SU-DHL-6 (cell line): ENCODE measurements at regions not wholly inside any gene's neighbourhood (a gene's known extent, or its start where the extent isn't known, plus 50 kb on each side); places are given as distances from the start of the nearest gene placed in this dataset.

ENCODE experiments used
- H2AFZ ChIP-seq: fragments of 200-600 bp; sonication (generic); 2 replicates; pipeline ENCODE4 v1.6.1; 2014; ENCODE audit warnings: low read depth, mild to moderate bottlenecking, moderate library complexity, mixed read lengths, antibody characterized with exemption, low read length; ENCODE audit not compliant: severe bottlenecking
- H3F3A ChIP-seq: fragments of 200-600 bp; shearing (Covaris generic); 2 replicates; pipeline ENCODE4 v1.6.0; 2016; ENCODE audit warnings: antibody characterized with exemption, mild to moderate bottlenecking; ENCODE audit not compliant: insufficient read depth
- H3K27ac ChIP-seq: fragments of 200-600 bp; sonication (generic); 2 replicates; pipeline ENCODE4 v1.5.1; 2016; ENCODE audit warnings: low read depth, mild to moderate bottlenecking, low read length, moderate library complexity, mixed read lengths
- H3K27me3 ChIP-seq: fragments of 200-600 bp; sonication (generic), shearing (Covaris generic); 2 replicates; pipeline ENCODE4 v1.6.0; 2014; ENCODE audit warnings: mild to moderate bottlenecking, low read length
- H3K36me3 ChIP-seq: fragments of 200-600 bp; sonication (generic); 2 replicates; pipeline ENCODE4 v1.6.1; 2014; ENCODE audit warnings: mild to moderate bottlenecking, low read length, mixed read lengths
- H3K4me2 ChIP-seq: fragments of 300-600, 200-600 bp; shearing (Covaris generic), sonication (generic); 2 replicates; pipeline ENCODE4 v1.6.0; 2014; ENCODE audit warnings: low read length, low read depth, mild to moderate bottlenecking; ENCODE audit not compliant: poor library complexity, severe bottlenecking
- H3K4me3 ChIP-seq: fragments of 200-600 bp; sonication (generic); 2 replicates; pipeline ENCODE4 v1.5.1; 2014; ENCODE audit warnings: antibody characterized with exemption, low read length, mild to moderate bottlenecking, mixed read lengths; ENCODE audit not compliant: insufficient read depth, poor library complexity, severe bottlenecking
- H3K79me2 ChIP-seq: fragments of 200-600 bp; sonication (generic); 2 replicates; pipeline ENCODE4 v1.6.1; 2014; ENCODE audit warnings: mild to moderate bottlenecking, low read length, moderate library complexity; ENCODE audit not compliant: insufficient read depth
- H3K9ac ChIP-seq: fragments of 200-600 bp; sonication (generic); 2 replicates; pipeline ENCODE4 v1.7.0; 2014; ENCODE audit warnings: mild to moderate bottlenecking, low read length
- H3K9me2 ChIP-seq: fragments of 200-600 bp; sonication (generic); replicated peaks from 2 replicates; pipeline ENCODE4 v1.6.1; 2014; ENCODE audit warnings: low read length; ENCODE audit not compliant: insufficient read depth
- H3K9me3 ChIP-seq: fragments of 200-600 bp; sonication (generic); 2 replicates; pipeline ENCODE4 v1.6.1; 2014; ENCODE audit warnings: low read length, mixed read lengths; ENCODE audit not compliant: insufficient read depth
- H4K20me1 ChIP-seq: fragments of 200-600 bp; sonication (generic); 2 replicates; pipeline ENCODE4 v1.6.1; 2014; ENCODE audit warnings: low read depth, mild to moderate bottlenecking, antibody characterized with exemption, low read length, moderate library complexity, mixed read lengths
- EZH2phosphoT487 ChIP-seq: fragments of 200-600 bp; sonication (generic), shearing (Covaris generic); conservative IDR thresholded peaks from 2 replicates; pipeline ENCODE4 v1.6.1; 2018; ENCODE audit warnings: mild to moderate bottlenecking, antibody characterized with exemption, low read length, moderate library complexity, mixed read lengths
- TF ChIP-seq, protein P1 (sequence below): fragments of 200-600 bp; sonication (generic); IDR thresholded peaks from one replicate; pipeline ENCODE4 v1.5.1; 2017; ENCODE audit warnings: antibody characterized with exemption, mild to moderate bottlenecking, low read length, moderate library complexity; ENCODE audit not compliant: insufficient read depth, poor library complexity, severe bottlenecking

DNA sequence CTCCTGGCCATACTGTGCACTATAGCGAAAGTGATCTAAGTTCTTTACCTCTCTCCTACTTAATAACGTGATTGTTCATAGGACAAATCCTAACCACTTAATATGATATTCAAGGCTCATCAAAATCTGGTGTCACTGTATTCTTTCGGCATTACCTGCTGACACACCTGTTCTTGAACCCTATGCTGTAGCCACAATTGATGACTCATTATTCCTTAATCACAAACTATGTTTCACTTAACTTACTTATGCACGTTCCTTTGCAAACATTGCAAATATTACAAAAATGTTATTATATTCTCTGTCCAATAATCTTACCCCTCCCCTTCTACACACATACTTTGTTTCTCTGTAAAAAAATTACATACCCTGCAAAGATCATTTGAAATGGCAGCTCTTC lies 158.1 kb upstream of the ADRA1B start:
- TF ChIP-seq, protein P1, sequence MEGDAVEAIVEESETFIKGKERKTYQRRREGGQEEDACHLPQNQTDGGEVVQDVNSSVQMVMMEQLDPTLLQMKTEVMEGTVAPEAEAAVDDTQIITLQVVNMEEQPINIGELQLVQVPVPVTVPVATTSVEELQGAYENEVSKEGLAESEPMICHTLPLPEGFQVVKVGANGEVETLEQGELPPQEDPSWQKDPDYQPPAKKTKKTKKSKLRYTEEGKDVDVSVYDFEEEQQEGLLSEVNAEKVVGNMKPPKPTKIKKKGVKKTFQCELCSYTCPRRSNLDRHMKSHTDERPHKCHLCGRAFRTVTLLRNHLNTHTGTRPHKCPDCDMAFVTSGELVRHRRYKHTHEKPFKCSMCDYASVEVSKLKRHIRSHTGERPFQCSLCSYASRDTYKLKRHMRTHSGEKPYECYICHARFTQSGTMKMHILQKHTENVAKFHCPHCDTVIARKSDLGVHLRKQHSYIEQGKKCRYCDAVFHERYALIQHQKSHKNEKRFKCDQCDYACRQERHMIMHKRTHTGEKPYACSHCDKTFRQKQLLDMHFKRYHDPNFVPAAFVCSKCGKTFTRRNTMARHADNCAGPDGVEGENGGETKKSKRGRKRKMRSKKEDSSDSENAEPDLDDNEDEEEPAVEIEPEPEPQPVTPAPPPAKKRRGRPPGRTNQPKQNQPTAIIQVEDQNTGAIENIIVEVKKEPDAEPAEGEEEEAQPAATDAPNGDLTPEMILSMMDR: no peak
- H3K9me3 ChIP-seq: no peaks in the 10 kb centered on the region
- no peak overlapping the region for H2AFZ ChIP-seq
- H3K9me2 ChIP-seq: no peaks in the 10 kb centered on the region
- H3K4me3 ChIP-seq: no peak overlapping the region
- H3K27me3 ChIP-seq: no peaks in the 10 kb centered on the region; the same call in 1 of the 2 replicates
- H3F3A ChIP-seq: no peaks in the 10 kb centered on the region
- no peak overlapping the region for H3K27ac ChIP-seq
- H3K36me3 ChIP-seq: no peaks in the 10 kb centered on the region
- no peak overlapping the region for H3K9ac ChIP-seq
- no peak overlapping the region for H3K4me2 ChIP-seq
- H4K20me1 ChIP-seq: no peaks in the 10 kb centered on the region
- no peaks in the 10 kb centered on the region for H3K79me2 ChIP-seq

DNA sequence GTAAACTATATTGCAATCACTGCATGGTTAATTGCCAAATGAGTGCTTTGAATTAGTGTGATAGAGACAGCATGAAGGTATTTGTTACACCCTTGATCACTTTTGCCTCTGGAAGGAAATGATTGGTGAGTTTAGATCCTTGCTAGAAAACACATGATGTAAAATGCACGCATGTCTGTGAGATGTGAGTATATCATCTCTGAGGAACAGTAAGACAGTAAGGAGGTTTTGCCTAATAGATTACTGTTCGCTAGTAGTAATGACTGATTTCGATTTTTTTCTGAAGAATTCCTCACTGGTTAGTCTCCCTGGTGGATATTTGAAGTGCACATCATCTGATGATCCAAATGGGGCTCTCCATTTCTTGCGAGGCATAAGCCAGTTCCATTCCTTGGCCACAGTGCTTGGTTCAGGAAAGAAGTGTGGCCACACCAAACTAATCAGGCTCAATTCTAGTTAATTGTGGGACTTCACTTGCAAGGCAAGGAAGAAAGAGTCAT lies 156.4 kb upstream of the ADRA1B start:
- Histone ChIP-seq H3K27ac (no peak overlapping the region), H3K36me3 (no peaks in the 10 kb centered on the region), H3K9me3 (no peaks in the 10 kb centered on the region), H3K79me2 (no peaks in the 10 kb centered on the region), H3K4me3 (no peak overlapping the region), H3K27me3 (no peaks in the 10 kb centered on the region), H2AFZ (no peak overlapping the region), H3F3A (no peaks in the 10 kb centered on the region), H3K9me2 (no peaks in the 10 kb centered on the region), H4K20me1 (no peaks in the 10 kb centered on the region), H3K4me2 (no peak overlapping the region), H3K9ac (no peak overlapping the region)
- TF ChIP-seq EZH2phosphoT487: no peak
- TF ChIP-seq, protein P1: no peak

DNA sequence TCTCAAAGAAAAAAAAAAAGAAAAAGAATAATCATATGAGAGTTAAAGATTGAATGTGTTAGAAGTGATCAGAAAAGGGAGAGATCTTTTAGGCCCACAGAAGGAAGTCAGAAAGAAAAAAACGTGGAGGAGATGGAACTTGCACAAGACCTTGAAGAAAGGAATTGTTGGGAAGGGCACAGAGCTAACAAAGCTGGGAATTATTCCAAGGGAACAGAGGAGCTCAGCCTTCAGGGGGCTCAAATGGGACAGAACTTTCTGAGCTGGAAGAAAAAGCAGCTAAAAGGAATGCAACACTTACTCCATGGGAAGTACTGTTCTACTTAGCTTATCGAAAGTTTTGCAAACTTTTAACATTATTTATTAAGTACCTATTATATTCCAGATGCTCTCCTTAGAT lies 153.4 kb upstream of the ADRA1B start:
- Histone ChIP-seq H3K4me2 (no peak overlapping the region), H3K27ac (no peak overlapping the region), H3K4me3 (no peak overlapping the region), H3K79me2 (no peaks in the 10 kb centered on the region), H3K9ac (no peak overlapping the region), H4K20me1 (no peaks in the 10 kb centered on the region), H3K36me3 (no peaks in the 10 kb centered on the region), H3K9me3 (no peaks in the 10 kb centered on the region), H3K27me3 (no peaks in the 10 kb centered on the region), H2AFZ (no peak overlapping the region), H3K9me2 (no peaks in the 10 kb centered on the region), H3F3A (no peaks in the 10 kb centered on the region)
- TF ChIP-seq EZH2phosphoT487: no peak
- TF ChIP-seq, protein P1: no peak

DNA sequence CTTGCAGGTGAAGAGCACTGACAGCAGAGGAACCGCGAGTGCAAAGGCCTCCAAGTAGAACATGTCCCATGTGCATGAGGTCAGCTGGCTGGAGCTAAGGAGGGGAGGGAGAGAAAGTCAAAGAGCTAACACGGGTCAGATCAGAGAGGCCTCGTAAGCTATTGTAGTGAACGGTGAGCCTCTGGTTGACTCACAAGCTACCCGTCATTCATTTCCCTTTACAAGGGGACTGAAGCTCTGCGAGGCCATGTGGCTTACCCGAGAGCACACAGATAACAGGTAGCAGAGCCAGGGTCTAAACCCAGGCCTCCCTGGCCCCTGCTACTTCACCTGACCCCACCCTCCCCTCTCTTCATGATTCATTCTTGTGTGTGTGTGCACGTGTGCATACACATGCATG lies 152.7 kb upstream of the ADRA1B start:
- Histone ChIP-seq H3K9ac (no peak overlapping the region), H4K20me1 (no peaks in the 10 kb centered on the region), H3K27me3 (no peaks in the 10 kb centered on the region), H3K36me3 (no peaks in the 10 kb centered on the region), H2AFZ (no peak overlapping the region), H3K4me2 (no peak overlapping the region), H3F3A (no peaks in the 10 kb centered on the region), H3K9me3 (no peaks in the 10 kb centered on the region), H3K4me3 (no peak overlapping the region), H3K27ac (no peak overlapping the region), H3K9me2 (no peaks in the 10 kb centered on the region), H3K79me2 (no peaks in the 10 kb centered on the region)
- TF ChIP-seq, protein P1: no peak
- no peak for TF ChIP-seq EZH2phosphoT487
